NK-92 (cell line): ENCODE measurements at regions not wholly inside any gene's neighbourhood (a gene's known extent, or its start where the extent isn't known, plus 50 kb on each side); places are given as distances from the start of the nearest gene placed in this dataset.
"Not testable (repeated sequence)": the region's sequence is repeated elsewhere in the genome, so short reads cannot be mapped to it uniquely, and the experiment has no call there.

ENCODE experiments used
- DNase-seq: peaks from one replicate; lab custom pipeline; 2025; ENCODE audit not compliant: unreplicated experiment; lab: John Stamatoyannopoulos, UW

- no peak for DNase-seq
These were observed 1137.6 kb upstream of the LRRTM3 start for GRCh38 chr10:65788271-65788670.

DNA sequence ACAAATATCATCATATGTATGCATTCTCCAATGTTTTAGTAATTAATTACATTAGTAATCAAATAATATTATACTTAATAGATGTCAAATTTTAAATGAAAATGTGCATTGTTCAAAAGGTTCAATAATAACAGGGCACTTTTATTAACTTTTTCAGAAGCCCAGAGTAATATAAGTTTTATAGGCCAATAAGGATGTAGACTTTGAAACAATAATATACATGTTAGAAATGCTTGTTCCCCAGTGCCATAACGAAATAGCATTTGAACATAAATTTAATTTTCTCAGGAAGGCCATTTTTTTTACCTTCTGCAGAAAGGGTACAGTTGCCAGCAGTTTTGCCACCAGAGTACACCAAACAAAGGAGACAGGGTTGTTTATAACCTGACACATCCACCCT, 1133.9 kb upstream of the LRRTM3 start:
- DNase-seq: no peak

GRCh38 chr10:65793738-65794425, 1132.0 kb upstream of the LRRTM3 start:
- DNase-seq: no peak

DNA sequence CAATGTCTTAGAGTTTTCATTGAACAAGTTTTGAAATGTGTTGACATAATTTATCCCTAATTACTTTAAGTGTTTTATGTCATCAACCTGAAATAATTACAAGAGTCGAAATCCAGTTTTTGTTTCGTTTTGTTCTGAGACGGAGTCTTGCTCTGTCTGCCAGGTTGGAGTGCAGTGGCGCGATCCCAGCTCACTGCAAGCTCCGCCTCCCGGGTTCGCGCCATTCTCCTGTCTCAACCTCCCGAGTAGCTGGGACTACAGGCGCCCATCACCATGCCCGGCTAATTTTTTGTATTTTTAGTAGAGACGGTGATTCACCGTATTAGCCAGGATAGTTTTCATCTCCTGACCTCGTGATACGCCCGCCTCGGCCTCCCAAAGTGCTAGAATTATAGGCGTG, 1131.0 kb upstream of the LRRTM3 start:
- not testable (repeated sequence) for DNase-seq

DNA sequence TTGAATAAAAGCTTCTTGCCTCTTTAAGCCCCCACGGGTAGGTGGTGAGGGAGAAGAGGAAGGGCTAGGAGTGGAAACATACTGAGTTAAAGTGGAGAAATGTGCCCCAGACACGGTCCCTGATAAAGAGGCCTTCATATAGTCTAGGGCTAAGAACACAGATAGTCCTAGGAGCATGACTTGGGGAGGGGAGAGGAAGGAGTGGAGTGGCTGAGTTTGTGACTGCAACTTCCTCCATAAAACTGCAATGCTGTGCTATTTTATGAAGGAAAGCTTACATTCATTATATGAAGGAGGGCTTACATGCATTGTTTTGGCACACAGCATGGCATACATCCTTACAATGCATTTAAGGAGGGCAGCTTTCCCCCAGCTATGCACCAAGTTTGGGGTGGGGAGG, 1129.4 kb upstream of the LRRTM3 start:
- DNase-seq: no peak

GRCh38 chr10:65798133-65798532, 1127.7 kb upstream of the LRRTM3 start:
- no peak for DNase-seq

- no peak for DNase-seq
These were observed 1123.4 kb upstream of the LRRTM3 start for GRCh38 chr10:65802391-65802790.

GRCh38 chr10:65805511-65805910, 1120.3 kb upstream of the LRRTM3 start:
- DNase-seq: no peak

GRCh38 chr10:65805993-65806392, 1119.8 kb upstream of the LRRTM3 start:
- no peak for DNase-seq

GRCh38 chr10:65808687-65809333, 1117.0 kb upstream of the LRRTM3 start:
- no peak for DNase-seq

GRCh38 chr10:65811931-65812525, 1113.8 kb upstream of the LRRTM3 start:
- DNase-seq: no peak

DNA sequence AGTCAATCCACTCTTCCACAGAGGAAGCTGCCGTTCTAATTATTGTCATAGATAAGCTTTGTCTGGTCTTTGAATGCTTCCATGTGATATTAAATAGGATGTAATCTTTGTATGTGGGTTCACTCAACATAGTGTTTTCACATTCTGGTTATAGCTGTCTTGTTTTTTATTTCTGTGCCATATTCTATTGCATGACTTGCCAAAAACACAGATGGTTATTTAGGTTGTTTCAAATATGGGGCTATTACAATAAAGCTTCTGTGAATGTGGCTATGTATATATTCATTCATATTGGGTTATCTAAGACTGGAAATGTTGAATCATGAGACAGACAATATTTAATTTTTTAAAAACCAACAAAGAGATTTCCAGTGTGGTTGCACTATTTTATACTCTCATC, 1109.3 kb upstream of the LRRTM3 start:
- DNase-seq: no peak

GRCh38 chr10:65818990-65819389, 1106.8 kb upstream of the LRRTM3 start:
- no peak for DNase-seq

GRCh38 chr10:65827359-65827758, 1098.5 kb upstream of the LRRTM3 start:
- no peak for DNase-seq

GRCh38 chr10:65838811-65839210, 1087.0 kb upstream of the LRRTM3 start:
- DNase-seq: no peak

DNA sequence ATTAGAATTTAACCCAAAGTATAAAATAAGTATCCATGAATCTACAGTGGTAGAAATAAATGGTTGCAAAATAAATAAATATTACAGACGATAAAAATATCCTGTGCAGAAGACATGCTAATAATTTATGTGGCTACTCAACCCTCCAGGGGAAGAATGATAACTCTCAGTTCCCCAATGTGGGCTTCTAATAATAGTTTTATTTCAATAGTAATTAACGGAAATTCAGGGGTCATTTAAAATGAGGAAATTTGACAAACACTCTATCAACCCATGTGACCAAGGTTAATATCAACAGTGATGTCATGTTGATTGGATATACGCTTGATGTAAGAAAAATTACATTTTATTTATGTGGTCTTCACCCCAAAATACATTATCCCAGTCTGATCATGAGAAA, 1082.6 kb upstream of the LRRTM3 start:
- DNase-seq: no peak

- no peak for DNase-seq
These were observed 1079.9 kb upstream of the LRRTM3 start for GRCh38 chr10:65845916-65846315.

- no peak for DNase-seq
These were observed 1079.3 kb upstream of the LRRTM3 start for GRCh38 chr10:65846541-65846940.

DNA sequence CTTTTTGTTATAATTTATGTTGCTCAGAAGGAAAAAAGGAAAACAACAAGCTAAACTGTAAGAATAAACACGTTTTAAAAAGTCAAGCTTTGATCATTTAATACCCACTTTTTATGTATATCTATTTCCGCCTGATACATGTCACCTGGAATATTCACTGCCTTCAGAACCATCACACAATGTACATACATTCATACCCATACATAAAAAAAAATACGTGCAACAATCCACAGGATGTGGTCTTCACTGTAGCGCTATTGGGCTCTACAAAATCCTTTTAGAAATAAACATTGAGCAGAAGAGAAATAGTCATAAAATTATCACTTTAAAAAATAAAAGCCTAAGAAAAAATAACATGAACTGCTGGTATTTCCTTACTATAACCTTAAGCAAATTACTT, 1078.9 kb upstream of the LRRTM3 start:
- no peak for DNase-seq

- DNase-seq: no peak
These were observed 1078.2 kb upstream of the LRRTM3 start for GRCh38 chr10:65847436-65848230.

DNA sequence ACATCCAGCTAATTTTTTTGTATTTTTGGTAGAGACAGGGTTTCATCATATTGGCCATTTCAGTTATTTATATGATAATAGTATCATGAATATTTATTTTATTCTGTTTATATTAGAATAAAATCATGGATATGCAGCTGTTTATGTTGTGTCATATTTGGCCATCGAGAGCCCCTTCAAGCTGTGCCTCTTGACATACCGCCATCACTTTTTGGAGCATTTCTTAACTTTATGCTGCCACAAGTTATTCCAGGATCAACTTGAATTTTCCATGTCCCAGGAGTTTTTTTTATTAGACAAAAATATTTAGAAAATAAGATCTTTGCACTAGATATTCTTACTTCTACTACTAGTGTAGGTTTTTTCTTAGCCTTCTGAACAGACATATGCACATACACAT, 1067.0 kb upstream of the LRRTM3 start:
- DNase-seq: no peak

DNA sequence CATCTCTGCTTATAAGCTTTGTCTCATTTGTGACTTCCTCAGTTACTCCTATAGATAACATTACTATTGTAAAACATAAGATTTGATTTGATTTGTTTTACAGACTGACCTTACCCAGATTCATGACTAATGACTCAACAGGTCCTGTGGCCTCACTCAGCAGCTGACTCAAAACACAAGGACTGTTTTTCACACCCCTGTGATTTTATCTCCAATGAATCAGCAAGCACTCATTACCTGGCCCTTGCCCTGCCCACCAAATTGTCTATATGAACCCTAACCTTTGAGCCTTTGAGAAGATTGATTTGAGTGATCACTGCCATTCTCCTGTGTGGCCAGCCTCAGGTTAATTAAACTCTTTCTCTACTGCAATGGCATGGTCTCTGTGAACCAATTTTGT, 1064.6 kb upstream of the LRRTM3 start:
- no peak for DNase-seq
